GM12891 (cell line): ENCODE measurements at regions not wholly inside any gene's neighbourhood (a gene's known extent, or its start where the extent isn't known, plus 50 kb on each side); places are given as distances from the start of the nearest gene placed in this dataset.

Source experiments
- PAX5 ChIP-seq: IDR thresholded peaks from 2 replicates; pipeline ENCODE4 v1.6.1; 2011; ENCODE audit warnings: low read length, moderate library complexity, mild to moderate bottlenecking; ENCODE audit not compliant: insufficient read depth, severe bottlenecking
- POLR2A ChIP-seq: IDR thresholded peaks from 2 replicates; pipeline ENCODE4 v1.6.1; 2011; ENCODE audit warnings: low read depth, low read length, control low read depth
- POLR2AphosphoS5 ChIP-seq: IDR thresholded peaks from 2 replicates; pipeline ENCODE4 v1.6.1; 2011; ENCODE audit warnings: low read depth, low read length, control low read depth
- POU2F2 ChIP-seq: IDR thresholded peaks from 2 replicates; pipeline ENCODE4 v1.6.1; 2011; ENCODE audit warnings: low read depth, mild to moderate bottlenecking, control low read depth, low read length, moderate library complexity
- SPI1 ChIP-seq: IDR thresholded peaks from 2 replicates; pipeline ENCODE4 v1.6.1; 2011; ENCODE audit warnings: low read depth, low read length, control low read depth
- TAF1 ChIP-seq: IDR thresholded peaks from 2 replicates; pipeline ENCODE4 v1.6.1; 2011; ENCODE audit warnings: low read depth, low read length, control low read depth

DNA sequence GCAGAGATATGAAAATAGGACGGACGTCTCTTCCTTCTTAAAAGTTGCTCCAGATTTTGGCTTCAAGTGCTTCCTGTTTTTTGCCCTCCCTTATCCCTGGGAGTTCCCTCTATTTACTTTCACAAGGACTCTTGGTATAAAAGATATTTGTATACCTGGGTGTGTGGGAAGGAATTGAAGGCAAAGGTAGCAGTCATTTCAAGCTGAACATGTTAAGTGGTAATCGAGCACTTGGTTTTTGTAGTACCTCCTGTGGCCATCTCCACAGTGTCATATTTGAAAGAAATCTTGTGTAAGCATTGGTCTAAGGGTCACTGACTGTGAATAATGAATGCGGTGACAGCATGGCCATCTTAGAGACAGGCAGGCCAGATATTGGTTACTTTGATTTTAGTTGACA is 593.6 kb downstream of the MTRR start:
- TF ChIP-seq POLR2A (no peak), POLR2AphosphoS5 (no peak), TAF1 (no peak), PAX5 (no peak), SPI1 (no peak), POU2F2 (no peak)
